H1 (cell line): ENCODE measurements at regions not wholly inside any gene's neighbourhood (a gene's known extent, or its start where the extent isn't known, plus 50 kb on each side); places are given as distances from the start of the nearest gene placed in this dataset.

Experiments
- CTCF ChIA-PET: fragments of 300-600 bp; sonication (Branson Sonifier 250); formaldehyde crosslinking; loops from one replicate; lab custom pipeline; 2021; ENCODE audit not compliant: partially characterized antibody; lab: Charles Lee
- POLR2A ChIA-PET: fragments of 300-600 bp; sonication (Branson Sonifier 250); formaldehyde crosslinking; loops from one replicate; lab custom pipeline; 2021; ENCODE audit warnings: inconsistent platforms; ENCODE audit not compliant: partially characterized antibody; lab: Charles Lee
- DNase-seq, 2 experiments: peaks; one replicate each; pipeline versions ENCODE4 v3.0.0 to v3.0.0-alpha.2; 2010 to 2022; ENCODE audit warnings: low spot score in 2 of 2, low read depth in 1 of 2, mixed read lengths in 1 of 2
- FAIRE-seq: peaks from 2 replicates; lab custom pipeline; 2011; peaks lifted over from hg19 to GRCh38; lab: Jason Lieb, UNC
- H2AFZ ChIP-seq: 2 replicates; pipeline ENCODE4 v1.8.1; 2012; ENCODE audit warnings: low read length, inconsistent platforms
- H2AK5ac ChIP-seq: 2 replicates; pipeline ENCODE4 v1.6.1; 2013; ENCODE audit warnings: low read depth, low read length
- H2BK120ac ChIP-seq: replicated peaks from 2 replicates; pipeline ENCODE3; 2013; ENCODE audit warnings: low read depth, low read length, inconsistent platforms
- H2BK12ac ChIP-seq: 2 replicates; pipeline ENCODE4 v1.6.1; 2013; ENCODE audit warnings: low read depth, low read length
- H2BK15ac ChIP-seq: 2 replicates; pipeline ENCODE4 v1.6.1; 2013; ENCODE audit warnings: low read length
- H2BK20ac ChIP-seq: 2 replicates; pipeline ENCODE4 v1.6.1; 2013; ENCODE audit warnings: low read length
- H2BK5ac ChIP-seq: 2 replicates; pipeline ENCODE4 v1.6.1; 2013; ENCODE audit warnings: low read depth, low read length
- H3K14ac ChIP-seq: 2 replicates; pipeline ENCODE4 v1.6.1; 2013; ENCODE audit warnings: inconsistent platforms; ENCODE audit not compliant: insufficient read length
- H3K18ac ChIP-seq: 2 replicates; pipeline ENCODE4 v1.6.1; 2013; ENCODE audit warnings: low read length; ENCODE audit errors: extremely low read depth
- H3K23ac ChIP-seq: 2 replicates; pipeline ENCODE4 v1.6.1; 2013; ENCODE audit warnings: inconsistent platforms; ENCODE audit not compliant: insufficient read length
- H3K23me2 ChIP-seq: 2 replicates; pipeline ENCODE4 v1.6.1; 2013; ENCODE audit warnings: low read depth, low read length
- H3K27ac ChIP-seq: 2 replicates; pipeline ENCODE4 v1.6.1; 2011; ENCODE audit warnings: low read depth, low read length, inconsistent platforms
- H3K27me3 ChIP-seq, 4 experiments: replicated peaks in 1 of 4; 1 replicate in 1 of 4; 2 replicates in 3 of 4; pipeline versions ENCODE4 v1.6.1 to v1.8.1; 2011 to 2013; ENCODE audit warnings: low read length in 3 of 4, mild to moderate bottlenecking in 3 of 4, inconsistent platforms in 2 of 4, mixed read lengths in 2 of 4, moderate library complexity in 1 of 4; ENCODE audit not compliant: control insufficient read depth in 3 of 4, insufficient read depth in 3 of 4; ENCODE audit errors: extremely low read depth in 1 of 4
- H3K36me3 ChIP-seq, 4 experiments: 2 replicates each; pipeline versions ENCODE4 v1.6.1 to v1.8.1; 2011 to 2013; ENCODE audit warnings: mild to moderate bottlenecking in 4 of 4, low read length in 3 of 4, moderate library complexity in 2 of 4, control low read depth in 1 of 4, inconsistent platforms in 1 of 4; ENCODE audit not compliant: insufficient read depth in 4 of 4, control insufficient read depth in 2 of 4
- H3K4ac ChIP-seq: replicated peaks from 2 replicates; pipeline ENCODE3; 2013; ENCODE audit warnings: low read length, low read depth, mixed read lengths, inconsistent platforms; ENCODE audit not compliant: insufficient read length
- H3K4me1 ChIP-seq, 4 experiments: replicated peaks in 1 of 4; 1 replicate in 1 of 4; 2 replicates in 3 of 4; pipeline versions ENCODE4 v1.6.1 to v1.8.1; 2011 to 2013; ENCODE audit warnings: low read length in 3 of 4, inconsistent platforms in 2 of 4, mixed read lengths in 1 of 4; ENCODE audit not compliant: insufficient read depth in 4 of 4, control insufficient read depth in 3 of 4
- H3K4me2 ChIP-seq, 2 experiments: 2 replicates each; pipeline versions ENCODE4 v1.6.1 to v1.8.1; 2011 to 2013; ENCODE audit warnings: low read depth in 2 of 2, low read length in 2 of 2, control low read depth in 1 of 2, inconsistent platforms in 1 of 2, mild to moderate bottlenecking in 1 of 2; ENCODE audit not compliant: insufficient read depth in 1 of 2
- H3K4me3 ChIP-seq, 4 experiments: fragments of 200-600, 300-600 bp in 1 of 4; sonication (generic), shearing (Covaris generic), sonication (Bioruptor Twin) in 1 of 4; 2 replicates each; pipeline versions ENCODE4 v1.5.1 to v1.8.1; 2011 to 2016; ENCODE audit warnings: low read length in 4 of 4, low read depth in 3 of 4, control low read depth in 2 of 4, inconsistent platforms in 2 of 4, mild to moderate bottlenecking in 2 of 4, mixed read lengths in 1 of 4, moderate library complexity in 1 of 4; ENCODE audit not compliant: insufficient read depth in 2 of 4; ENCODE audit errors: extremely low read depth in 1 of 4
- H3K56ac ChIP-seq: replicated peaks from 2 replicates; pipeline ENCODE3; 2013; ENCODE audit warnings: low read depth, mild to moderate bottlenecking, mixed read lengths, low read length, inconsistent platforms; ENCODE audit not compliant: insufficient read length
- H3K79me1 ChIP-seq: 2 replicates; pipeline ENCODE4 v1.6.1; 2013; ENCODE audit warnings: low read depth, low read length, control low read depth
- H3K79me2 ChIP-seq, 2 experiments: 2 replicates each; pipeline versions ENCODE4 v1.6.1 to v1.8.1; 2012 to 2013; ENCODE audit warnings: low read length in 2 of 2, mild to moderate bottlenecking in 2 of 2, inconsistent platforms in 1 of 2; ENCODE audit not compliant: insufficient read depth in 2 of 2, control insufficient read depth in 1 of 2
- H3K9ac ChIP-seq, 4 experiments: replicated peaks in 1 of 4; 1 replicate in 1 of 4; 2 replicates in 3 of 4; pipeline versions ENCODE4 v1.6.1 to v1.8.1; 2011 to 2013; ENCODE audit warnings: low read depth in 3 of 4, low read length in 3 of 4, control low read depth in 2 of 4, mild to moderate bottlenecking in 2 of 4, moderate library complexity in 2 of 4, inconsistent platforms in 1 of 4; ENCODE audit errors: extremely low read depth in 1 of 4
- H3K9me3 ChIP-seq, 2 experiments: 2 replicates each; pipeline versions ENCODE4 v1.6.1 to v1.8.1; 2012 to 2013; ENCODE audit warnings: mild to moderate bottlenecking in 2 of 2, moderate library complexity in 2 of 2, control low read depth in 1 of 2, inconsistent platforms in 1 of 2, low read depth in 1 of 2, low read length in 1 of 2, mixed read lengths in 1 of 2; ENCODE audit not compliant: insufficient read depth in 2 of 2
- H4K20me1 ChIP-seq, 2 experiments: replicated peaks in 1 of 2; 2 replicates each; pipeline versions ENCODE3 to v1.8.1; 2011 to 2013; ENCODE audit warnings: inconsistent platforms in 2 of 2, low read length in 2 of 2, mild to moderate bottlenecking in 1 of 2; ENCODE audit not compliant: insufficient read depth in 2 of 2, control insufficient read depth in 1 of 2
- H4K5ac ChIP-seq: 2 replicates; pipeline ENCODE4 v1.6.1; 2013; ENCODE audit warnings: low read length, low read depth, mixed read lengths, inconsistent platforms; ENCODE audit not compliant: insufficient read length
- H4K8ac ChIP-seq: 2 replicates; pipeline ENCODE4 v1.8.0; 2013; ENCODE audit warnings: mild to moderate bottlenecking, moderate library complexity, low read length, inconsistent platforms; ENCODE audit not compliant: insufficient read depth; ENCODE audit errors: extremely low read depth
- H4K91ac ChIP-seq: replicated peaks from 2 replicates; pipeline ENCODE3; 2013; ENCODE audit warnings: low read length, mixed read lengths, inconsistent platforms; ENCODE audit not compliant: insufficient read length
- ASH2L ChIP-seq: fragments of 200-600, 300-600 bp; sonication (generic); IDR thresholded peaks from one replicate; pipeline ENCODE4 v1.7.1; 2017; ENCODE audit warnings: low read length
- CHD1 ChIP-seq: IDR thresholded peaks from 2 replicates; pipeline ENCODE4 v1.6.1; 2012; ENCODE audit warnings: low read depth, low read length, improper control_type of control experiment
- JUN ChIP-seq: IDR thresholded peaks from 2 replicates; pipeline ENCODE4 v1.6.1; 2011; ENCODE audit warnings: low read depth, mild to moderate bottlenecking, improper control_type of control experiment, low read length
- KDM5A ChIP-seq: fragments of 200-600 bp; IDR thresholded peaks from 2 replicates; pipeline ENCODE4 v1.7.1; 2012; ENCODE audit warnings: mild to moderate bottlenecking, low read length, inconsistent platforms, mixed read lengths
- RXRA ChIP-seq: IDR thresholded peaks from 2 replicates; pipeline ENCODE4 v1.6.1; 2011; ENCODE audit warnings: low read depth, mild to moderate bottlenecking, low read length, moderate library complexity; ENCODE audit not compliant: insufficient read depth
- WGBS, 2 experiments: shearing (Covaris generic) in 1 of 2; methylation state at CpG; one replicate each; pipeline versions ENCODE4 v1.1.6 to v1.1.7; 2013 to 2015; ENCODE audit warnings: low lambda C conversion rate in 2 of 2, mixed read lengths in 2 of 2, inconsistent platforms in 1 of 2, low coverage in 1 of 2, missing lambda C conversion rate in 1 of 2; ENCODE audit not compliant: insufficient replicate concordance in 2 of 2, insufficient coverage in 1 of 2, insufficient read length in 1 of 2; ENCODE audit errors: extremely low coverage in 1 of 2, missing lambda C conversion rate in 1 of 2; 5-methylcytosine and 5-hydroxymethylcytosine counted together

- Histone ChIP-seq H3K4me2 (no peak overlapping the region), H3K79me2 (peaks cover 3 to 74% of the 10 kb centered on the region in 2 experiments), H3K36me3 (peaks cover 0 to under 1% (median 0%) of the 10 kb centered on the region in 4 experiments; a peak in 2 of 8 replicates), H3K27ac (no peak overlapping the region), H3K79me1 (peaks cover 2% of the 10 kb centered on the region; the same call in 1 of the 2 replicates), H3K4me1 (peaks cover 4 to 23% (median 18%) of the 10 kb centered on the region in 4 experiments; a peak in 6 of 7 replicates), H3K9ac (no peak overlapping the region), H4K91ac (no peak overlapping the region), H3K56ac (no peak overlapping the region), H3K27me3 (no peaks in the 10 kb centered on the region; a peak in 1 of 7 replicates), H3K9me3 (no peaks in the 10 kb centered on the region), H3K23me2 (no peaks in the 10 kb centered on the region), H3K4ac (no peak overlapping the region), H2AFZ (no peak overlapping the region), H2BK15ac (no peak overlapping the region), H2BK12ac (no peak overlapping the region), H3K23ac (no peak overlapping the region), H3K14ac (no peak overlapping the region), H3K4me3 (no peak overlapping the region), H3K18ac (no peak overlapping the region), H2BK120ac (no peak overlapping the region), H4K5ac (no peak overlapping the region), H4K20me1 (peaks cover 6 to 7% of the 10 kb centered on the region in 2 experiments), H2BK20ac (no peak overlapping the region), H4K8ac (no peak overlapping the region), H2AK5ac (no peak overlapping the region), H2BK5ac (no peak overlapping the region)
- POLR2A ChIA-PET = interaction anchor here (0.9 kb wide), 1 partner anchor 22 kb away, joined by 3 read pairs; no protein-coding TSS in a partner anchor
- CTCF ChIA-PET = interaction anchor here (1.3 to 1.7 kb wide), 2 partner anchors 19 to 90 kb away, joined by 3 to 4 read pairs; no protein-coding TSS in a partner anchor
- no peak for TF ChIP-seq JUN
- TF ChIP-seq RXRA = no peak
- no peak for TF ChIP-seq KDM5A
- TF ChIP-seq ASH2L = no peak
- no peak for TF ChIP-seq CHD1
- WGBS, 2 experiments = 81% methylated on average over 6 of the region's 6 CpGs; no CpG with 5 or more reads in 1 of the 2 experiments
- FAIRE-seq (no peak), DNase-seq (peak in 1 of 2 experiments; percentile 19)
Observed at GRCh38 chr6:21845439-21846140, 252.0 kb downstream of the SOX4 start.
